ENCODE measurements at regions not wholly inside any gene's neighbourhood (a gene's known extent, or its start where the extent isn't known, plus 50 kb on each side); places are given as distances from the start of the nearest gene placed in this dataset.
A peak's percentile ranks its signal among the peaks of the same experiment; 100 is the strongest.

DNA sequence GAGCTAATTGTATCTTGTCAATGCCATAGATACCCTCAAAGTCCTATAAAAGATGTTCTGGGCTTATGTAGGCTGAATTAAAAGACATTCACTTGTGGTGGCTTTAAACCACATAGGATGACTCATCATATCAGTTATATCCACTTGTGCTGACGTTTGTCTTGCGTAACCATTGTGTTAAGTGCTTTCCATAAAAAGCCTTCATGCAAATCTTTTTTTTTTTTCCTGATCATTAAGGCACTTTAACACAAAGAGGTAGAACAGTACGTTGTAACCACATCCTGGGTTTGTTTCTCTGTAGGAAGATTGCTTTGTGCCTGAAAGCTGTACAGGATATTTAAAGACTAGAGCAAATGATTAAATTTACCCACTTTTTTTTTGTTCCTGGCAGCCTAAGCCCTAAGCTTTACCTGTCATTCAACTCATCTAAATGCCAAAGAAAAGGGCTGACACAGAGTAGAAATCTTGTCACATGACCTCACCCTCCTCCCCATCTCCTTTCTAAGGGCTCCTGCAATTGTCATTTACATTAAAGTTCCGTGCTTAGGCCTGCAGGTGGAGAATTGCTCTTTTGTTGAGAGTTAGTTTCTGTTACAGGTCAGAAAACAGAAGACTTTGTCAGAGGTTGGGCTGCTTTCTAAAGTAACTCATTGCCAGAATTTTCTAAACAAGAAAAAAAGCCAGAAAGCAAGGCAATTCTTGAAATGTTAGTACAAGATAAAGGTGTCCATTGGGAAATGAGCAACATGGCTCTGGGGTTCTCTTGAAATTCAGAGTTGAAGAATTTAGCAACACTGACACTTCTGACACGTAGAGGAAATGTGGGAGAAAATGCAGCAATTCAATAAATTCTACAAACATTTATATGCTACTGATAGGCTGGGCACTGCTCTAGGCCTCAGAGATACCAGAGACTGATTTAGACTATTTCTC, 555.6 kb downstream of the PPARGC1A start:
- peak in 1 of 2 donors; percentile 4 for DNase-seq (ENCODE audit: low read depth in 2 of 2)

DNA sequence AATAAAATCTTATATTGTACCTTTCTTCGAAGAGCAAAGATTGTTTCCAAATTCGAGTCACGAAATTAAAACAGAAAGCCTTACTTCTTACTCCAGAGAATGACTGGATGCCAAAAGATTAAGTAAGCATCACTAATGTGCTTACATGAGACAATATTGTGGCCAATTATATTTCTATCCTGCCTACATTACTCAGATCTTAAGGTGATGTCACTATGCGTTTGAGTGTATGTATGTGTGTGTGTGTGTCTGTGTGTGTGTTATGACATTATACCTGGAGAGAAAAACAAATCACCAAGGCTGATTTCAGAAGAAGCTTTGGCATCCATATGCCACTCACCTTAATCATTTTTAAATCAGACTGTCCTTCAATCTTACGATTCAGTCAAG, 556.3 kb downstream of the PPARGC1A start:
- no peak for DNase-seq (ENCODE audit: low read depth in 2 of 2)

DNA sequence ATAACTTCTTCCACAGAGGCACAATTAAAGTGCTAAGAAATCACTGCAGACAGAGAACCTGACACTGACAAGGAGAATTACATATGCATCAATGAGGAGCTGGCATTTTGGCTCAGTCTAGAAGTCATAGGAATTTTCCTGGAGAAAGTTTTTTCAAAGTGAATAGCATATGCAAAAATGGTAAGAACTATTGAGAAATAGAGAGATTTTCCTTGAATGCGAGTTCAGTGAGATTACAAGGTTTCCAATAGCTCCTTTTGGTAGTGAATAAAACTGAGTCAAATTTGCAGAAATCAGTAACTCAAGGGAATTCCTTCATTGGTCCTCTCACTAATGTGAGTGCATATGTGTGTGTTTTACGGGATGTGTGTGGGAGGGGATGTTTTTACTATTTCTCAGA, 557.5 kb downstream of the PPARGC1A start:
- DNase-seq (ENCODE audit: low read depth in 2 of 2): no peak

DNA sequence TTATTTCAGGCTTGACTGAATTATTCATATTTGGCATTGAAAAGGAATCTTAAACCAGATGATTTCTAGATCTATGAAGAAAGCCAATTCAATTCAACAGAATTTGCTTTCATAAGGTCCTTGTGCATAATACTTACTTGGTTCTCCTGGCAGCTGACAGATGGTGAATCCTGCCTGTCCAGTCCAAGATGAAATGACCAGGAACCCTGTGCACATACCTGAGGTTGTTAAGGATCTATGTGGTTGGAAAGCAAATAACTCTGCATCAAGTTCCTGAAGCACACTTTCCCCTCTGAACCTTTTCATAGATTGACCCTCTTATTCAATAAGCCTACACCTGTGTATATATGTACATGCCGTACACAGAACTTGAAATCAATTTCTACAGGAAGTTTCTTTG, 562.7 kb downstream of the PPARGC1A start:
- DNase-seq (ENCODE audit: low read depth in 2 of 2): no peak

DNA sequence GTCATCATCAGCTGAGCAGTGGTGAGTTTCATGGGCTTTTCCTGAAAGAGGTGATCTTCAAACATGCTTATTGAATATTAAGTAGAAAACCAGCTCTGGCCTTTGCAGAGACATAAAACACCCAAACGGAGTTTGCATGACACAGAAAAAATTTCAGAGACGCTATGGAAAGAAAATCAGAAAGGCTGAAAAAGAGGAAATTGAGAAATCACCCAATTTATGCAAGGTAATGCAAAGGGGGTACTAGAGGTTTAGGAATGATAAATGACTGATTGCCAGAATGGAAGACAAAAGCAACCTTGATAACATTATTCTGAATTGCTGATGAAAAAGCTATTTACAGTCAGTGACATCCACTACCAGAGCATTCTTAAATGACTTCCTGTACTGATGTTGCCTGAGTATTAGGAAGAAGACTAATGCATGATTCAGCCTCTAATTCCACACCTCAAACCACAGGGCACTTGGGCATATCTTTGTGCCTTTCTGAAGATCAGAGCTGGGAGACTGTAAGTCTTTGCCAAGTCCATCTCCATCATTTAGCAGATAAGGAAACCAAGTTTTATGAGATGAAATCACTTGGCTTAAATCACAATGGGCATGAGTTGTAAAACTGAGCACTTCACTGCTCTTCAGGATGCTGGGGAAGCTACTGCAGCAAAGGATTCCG, 565.7 kb downstream of the PPARGC1A start:
- DNase-seq (ENCODE audit: low read depth in 2 of 2): no peak

DNA sequence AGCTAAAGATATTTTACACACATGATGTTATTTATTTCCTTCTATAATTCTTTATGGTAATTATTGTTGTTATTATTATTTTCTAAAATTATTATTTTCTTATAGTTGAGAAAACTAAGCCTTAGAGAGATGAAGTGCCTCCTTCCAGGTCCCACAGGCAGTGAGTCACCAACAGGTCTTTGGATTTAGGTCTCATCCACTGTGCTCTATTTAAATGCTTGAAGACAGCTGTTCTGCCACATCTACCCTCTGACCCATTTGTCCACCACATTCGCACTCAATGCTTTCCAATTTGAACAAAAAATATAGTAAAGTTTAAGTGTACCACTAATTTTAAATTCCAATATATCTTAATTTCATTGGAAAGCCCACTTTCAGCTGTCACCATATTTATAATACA, 566.4 kb downstream of the PPARGC1A start:
- DNase-seq (ENCODE audit: low read depth in 2 of 2): no peak

DNA sequence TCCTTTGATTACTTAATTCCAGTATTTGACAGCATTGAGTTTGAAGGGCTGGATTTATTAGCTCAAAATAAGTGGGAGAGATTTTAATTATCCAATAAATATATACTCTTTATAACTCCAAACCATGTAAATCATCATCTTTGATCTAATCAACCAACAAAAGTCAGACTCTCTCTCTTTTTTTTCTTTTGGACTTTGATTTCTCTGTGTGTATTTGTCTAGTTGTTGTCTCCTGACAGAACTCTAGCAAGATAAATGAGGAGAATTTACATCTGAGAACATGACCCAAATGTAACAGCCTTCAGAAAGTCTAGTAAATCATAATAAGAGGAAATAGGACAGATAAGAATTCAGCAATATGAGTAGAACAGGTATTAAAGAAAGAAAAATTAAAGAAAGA, 567.1 kb downstream of the PPARGC1A start:
- DNase-seq (ENCODE audit: low read depth in 2 of 2): no peak

DNA sequence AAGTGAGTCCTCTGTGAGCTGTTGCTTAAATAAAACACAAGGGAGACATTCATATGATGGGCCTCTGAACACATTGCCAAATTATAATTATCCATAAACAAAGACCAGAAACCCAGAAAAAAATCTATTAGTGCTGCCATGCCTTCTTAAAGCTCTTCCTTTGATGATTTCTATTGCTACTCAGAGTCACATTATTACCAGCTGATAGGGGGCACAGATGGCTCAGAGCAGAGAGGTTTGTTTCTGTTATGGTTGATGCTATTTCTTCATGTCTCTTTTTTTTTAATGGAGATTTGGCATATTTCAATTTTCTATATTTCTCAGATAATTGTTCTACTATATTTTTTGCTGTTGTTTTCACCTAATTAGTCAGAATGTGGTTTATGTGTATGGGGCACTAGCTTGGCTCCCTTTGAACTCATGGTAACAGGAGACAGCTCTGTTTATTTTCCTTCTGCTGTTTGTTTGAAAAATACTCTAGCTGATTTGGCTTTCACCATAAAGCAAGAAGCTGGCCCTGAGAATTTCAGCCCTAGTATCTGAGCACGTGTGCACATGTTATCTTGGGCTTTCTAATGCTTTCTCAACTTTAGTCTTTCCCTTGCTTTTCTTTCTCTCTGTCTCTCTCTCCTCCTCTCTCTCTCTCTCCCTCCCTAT, 568.8 kb downstream of the PPARGC1A start:
- DNase-seq (ENCODE audit: low read depth in 2 of 2): no peak

DNA sequence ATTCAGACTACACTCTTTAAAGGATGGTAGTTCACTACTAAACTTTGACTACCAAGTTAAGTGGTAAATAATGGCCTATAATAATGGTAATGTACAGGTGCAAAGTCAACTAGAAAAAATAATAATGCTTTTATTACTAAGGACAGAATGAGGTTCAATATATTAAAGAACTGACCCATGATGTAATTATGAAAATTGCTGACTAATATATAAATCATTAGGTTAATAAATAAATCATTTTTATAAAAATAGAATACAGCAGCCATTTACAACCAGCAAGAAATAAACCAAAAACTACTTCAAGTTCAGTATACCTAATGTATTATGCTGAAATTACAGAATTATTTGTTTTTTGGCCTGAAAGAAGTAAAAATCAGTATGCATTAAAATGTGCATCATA, 577.2 kb downstream of the PPARGC1A start:
- DNase-seq (ENCODE audit: low read depth in 2 of 2): no peak

DNA sequence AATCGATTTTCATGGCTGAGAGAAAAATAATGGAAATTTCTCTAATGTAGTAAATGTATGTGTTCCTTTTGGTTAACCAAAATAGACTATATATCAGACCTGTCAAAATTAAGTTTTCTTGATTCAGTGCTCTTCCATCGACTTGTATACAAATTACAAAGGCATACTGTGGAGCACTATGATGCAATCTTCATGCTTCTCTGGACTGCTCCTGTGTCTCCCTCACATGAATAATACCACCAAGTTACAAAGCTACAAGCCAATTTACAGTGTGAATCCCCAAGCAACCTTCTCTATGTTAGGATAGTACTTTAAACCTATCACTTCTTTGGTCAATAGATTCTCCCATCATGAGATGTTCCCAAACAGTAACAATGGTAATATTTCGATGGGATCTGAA, 577.9 kb downstream of the PPARGC1A start:
- no peak for DNase-seq (ENCODE audit: low read depth in 2 of 2)

DNA sequence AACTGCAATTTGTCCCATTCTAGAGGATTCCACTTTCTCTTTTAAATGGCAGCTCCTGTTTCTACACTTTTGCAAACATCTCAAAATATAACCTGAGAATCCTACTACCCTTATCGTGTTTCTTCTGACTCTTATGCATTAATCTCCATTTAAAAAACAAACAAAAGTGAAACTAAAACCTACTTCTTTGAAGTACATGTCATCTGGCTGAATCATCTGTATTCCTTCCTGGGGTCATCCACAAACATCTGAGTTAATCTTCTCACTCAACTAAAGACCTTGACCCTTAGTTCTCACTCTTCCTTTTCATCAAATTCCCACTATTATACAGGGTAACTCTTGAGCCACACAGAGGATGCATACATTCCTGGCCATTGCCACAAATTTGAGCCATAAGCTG, 584.8 kb downstream of the PPARGC1A start:
- no peak for DNase-seq (ENCODE audit: low read depth in 2 of 2)

DNA sequence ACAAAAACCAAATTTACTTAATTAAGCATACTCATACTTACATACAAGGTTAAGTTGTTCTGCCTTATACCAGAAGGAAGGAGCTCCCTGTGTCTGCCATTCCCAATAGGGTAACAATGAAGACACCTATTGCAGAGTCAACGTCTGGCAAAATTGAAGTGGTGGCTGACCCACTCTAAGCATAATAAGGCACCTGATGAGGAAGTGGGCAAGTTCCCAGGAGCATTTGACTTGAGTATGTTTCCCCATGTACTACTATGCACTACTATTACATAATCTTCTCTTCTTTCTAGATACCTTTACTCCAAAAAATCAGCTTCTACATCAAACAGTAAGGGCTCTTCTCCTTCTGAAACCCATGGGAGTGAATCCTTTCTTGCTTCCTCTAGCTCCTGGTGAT, 591.5 kb downstream of the PPARGC1A start:
- DNase-seq (ENCODE audit: low read depth in 2 of 2): no peak

DNA sequence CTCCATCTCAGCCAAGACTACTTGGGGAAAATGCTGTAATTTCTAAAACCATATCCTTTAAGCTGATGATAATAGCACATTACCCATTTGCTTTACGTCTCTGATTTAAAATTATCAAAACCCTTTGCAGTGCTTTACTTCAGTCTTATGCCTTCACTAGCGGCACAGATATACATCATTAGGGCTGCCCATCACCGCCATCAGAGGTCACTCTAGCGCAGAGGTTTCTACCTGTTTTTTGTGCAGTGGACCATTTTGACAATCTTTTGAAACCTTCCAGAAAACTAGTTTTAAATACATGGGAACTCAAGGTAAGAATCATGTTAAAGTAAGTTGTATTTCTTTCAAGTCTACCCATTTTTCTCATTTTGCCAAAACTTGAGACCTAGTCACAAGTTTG, 592.5 kb downstream of the PPARGC1A start:
- no peak for DNase-seq (ENCODE audit: low read depth in 2 of 2)

DNA sequence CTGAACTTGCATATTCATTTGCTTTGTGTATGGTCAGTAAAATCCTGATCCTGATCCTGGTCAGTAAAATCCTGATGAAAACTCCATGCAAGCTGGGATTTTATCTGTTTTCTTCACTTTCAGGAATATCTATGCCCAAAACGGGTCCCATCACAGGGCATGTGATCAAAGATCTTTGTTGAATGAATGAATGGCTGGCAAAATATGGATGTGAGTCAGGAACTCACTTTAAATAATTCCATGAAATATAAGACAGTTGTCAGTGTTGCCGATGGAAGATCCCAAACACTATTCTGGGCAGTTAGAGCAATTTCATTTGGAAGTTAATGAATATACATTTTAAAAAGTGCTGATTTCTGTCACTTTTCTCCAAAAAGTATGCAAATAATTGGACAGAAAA, 598.4 kb downstream of the GBA3 start:
- no peak for DNase-seq (ENCODE audit: low read depth in 2 of 2)

DNA sequence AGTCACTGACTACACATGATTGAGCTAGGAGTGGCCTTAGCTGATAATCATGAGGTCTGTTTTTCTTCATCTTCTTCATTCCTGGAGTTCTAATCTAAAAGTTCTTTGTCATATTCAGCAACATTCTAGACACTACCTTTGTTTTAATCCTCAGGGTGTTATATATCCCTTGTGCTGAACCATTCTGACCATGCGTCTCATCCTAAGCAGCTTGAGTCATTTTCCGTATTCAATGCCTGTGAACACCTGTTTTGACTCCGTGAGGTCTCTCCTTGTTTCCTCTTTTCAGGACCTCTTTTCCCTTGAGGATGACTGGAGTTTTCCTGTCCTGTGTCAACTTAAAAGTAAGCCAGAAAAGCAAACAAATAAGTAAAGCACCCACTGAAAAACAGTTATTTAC, 597.9 kb downstream of the GBA3 start:
- no peak for DNase-seq (ENCODE audit: low read depth in 2 of 2)

DNA sequence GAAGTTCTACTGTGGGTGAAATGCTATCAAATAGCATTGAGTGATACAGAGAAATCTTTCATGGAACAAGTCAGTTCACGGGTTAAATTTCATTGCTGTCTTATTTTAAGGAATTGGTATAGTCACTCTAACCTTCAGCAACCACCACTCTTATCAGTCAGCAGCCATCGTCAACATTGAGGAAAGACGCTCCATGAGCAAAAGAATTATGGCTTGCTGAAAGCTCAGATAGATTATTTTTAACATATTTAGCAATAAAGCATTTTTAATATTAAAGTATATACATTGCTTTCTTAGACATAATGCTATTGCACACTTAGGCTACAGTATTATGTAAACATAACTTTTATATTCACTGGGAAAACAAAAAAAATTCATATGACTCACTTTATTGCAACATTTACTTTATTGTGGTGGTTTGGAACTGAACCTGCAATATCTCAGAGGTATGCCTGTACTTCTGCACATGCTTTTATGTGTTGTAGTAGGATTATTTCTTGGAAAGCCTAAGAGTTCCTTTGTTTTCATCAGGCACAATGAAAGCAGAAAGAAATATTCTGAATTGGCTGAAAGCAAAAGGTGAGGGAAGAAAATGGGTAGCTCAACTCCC, 586.7 kb downstream of the GBA3 start:
- DNase-seq (ENCODE audit: low read depth in 2 of 2): no peak

DNA sequence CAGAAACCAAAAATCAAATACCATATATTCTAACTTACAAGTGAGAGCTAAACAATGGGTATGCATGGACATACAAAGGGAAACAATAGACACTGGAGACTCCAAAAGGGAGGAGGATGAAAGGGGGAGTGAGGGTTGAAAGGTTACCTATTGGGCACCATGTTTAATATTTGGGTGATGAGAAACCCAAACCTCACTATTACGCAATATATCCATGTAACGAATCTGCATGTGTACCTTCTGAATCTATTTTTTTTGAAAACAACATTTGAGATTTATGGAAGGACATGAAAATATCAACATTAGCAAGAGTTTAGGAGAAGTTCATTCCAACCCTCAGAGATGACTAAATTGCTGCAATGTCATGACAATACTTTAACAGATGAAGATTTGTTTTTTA, 586.1 kb downstream of the GBA3 start:
- DNase-seq (ENCODE audit: low read depth in 2 of 2): no peak

DNA sequence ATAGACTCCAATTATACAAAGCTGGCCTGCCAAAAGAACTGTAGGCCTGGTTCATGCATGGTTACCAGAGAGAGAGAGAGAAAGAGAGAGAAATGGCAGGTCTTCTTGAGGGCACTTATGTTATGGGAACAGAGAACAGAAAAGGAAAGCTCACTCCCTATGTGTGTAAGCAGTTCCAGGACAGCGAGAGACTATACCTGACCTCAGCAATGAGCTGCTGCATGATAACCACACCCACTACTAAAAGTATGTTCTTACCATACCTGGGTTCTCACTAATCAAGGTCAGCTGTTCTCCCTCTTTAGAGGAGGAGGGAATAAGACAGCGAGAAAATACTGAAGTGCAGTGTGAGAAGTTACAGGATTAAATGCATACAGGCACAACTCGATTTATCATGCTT, 583.3 kb downstream of the GBA3 start:
- no peak for DNase-seq (ENCODE audit: low read depth in 2 of 2)

DNA sequence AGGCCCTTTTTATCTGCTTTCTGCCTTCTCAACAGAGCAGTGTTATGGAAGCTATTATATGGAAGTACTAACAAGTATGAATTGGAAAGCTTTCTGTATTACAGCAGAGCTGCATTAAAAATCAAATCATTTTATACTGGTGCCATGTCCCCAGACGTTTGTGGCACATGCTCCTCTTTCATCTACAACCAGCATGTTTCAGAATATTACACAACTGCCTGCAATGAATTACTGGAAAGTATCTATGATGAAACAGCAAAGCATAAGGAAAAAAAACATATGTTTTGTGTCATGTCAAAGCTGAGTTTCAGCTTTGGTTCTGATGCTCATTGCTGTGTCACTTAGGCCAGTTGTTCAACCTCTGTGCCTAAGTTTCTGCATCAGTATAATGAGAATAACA, 576.8 kb downstream of the GBA3 start:
- DNase-seq (ENCODE audit: low read depth in 2 of 2): no peak

DNA sequence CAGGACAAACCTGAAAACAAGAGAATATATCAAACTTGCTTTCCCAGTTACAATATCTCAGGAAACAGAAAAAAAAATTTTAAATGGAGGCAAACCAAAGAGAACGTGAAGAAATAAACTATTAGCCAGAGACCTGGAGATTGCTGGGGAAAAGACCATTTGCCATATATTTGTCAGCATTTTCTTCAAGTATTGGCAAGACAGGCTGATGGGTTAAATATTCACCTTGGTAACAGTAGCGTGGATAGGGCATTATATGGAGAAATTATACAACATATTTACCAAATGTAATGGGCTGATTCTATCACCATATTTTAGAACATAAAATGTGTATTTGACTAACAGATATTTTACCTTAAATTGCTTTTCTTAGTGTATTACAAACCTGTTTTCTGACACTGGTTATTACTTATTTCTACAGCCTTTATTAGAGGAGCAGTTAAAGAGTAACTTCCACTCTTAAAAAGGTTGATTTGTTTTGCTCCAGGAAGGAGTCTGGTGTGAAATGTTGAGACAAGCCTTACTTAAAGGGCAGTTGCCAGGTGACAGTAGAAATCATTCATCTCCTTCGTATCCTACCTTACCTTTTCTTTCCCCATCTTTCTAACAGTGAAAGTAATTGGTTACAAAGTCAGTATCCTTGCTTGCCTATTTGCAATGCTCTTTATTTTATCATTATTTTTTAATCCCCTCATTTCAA, 575.5 kb downstream of the GBA3 start:
- DNase-seq (ENCODE audit: low read depth in 2 of 2): no peak

DNA sequence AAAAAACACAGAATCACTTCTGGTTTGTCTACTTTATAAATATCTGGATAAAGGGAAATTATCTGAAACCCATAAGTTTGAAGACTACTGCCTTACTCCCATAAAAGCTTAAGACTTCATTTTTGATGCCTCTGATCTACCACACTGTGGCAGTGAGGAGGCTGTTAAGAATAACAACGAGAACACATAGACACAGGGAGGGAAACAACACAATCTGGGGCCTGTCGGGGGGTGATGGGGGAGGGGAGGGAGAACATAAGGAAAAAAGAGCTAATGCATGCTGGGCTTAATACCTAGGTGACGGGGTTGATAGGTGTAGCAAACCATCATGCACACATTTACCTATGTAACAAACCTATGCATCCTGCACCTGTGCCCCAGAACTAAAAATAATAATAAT, 573.7 kb downstream of the GBA3 start:
- DNase-seq (ENCODE audit: low read depth in 2 of 2): no peak

DNA sequence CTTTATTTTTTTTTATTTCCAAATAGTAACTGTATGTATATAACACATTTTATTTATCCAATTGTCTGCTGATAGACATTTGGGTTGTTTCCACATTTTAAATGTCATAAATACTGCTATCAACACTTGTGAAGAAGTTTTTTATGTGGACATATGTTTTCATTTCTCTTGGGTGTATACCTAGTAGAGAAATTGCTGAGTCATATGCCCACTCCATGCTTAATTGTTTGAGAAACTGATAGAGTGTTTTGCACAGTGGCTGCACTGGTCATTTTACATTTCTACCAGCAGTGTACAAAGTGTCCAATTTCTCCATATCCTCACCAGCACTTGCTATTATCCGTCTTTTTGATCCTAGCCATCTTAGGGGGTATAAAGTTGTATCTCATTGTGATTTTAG, 567.8 kb downstream of the GBA3 start:
- no peak for DNase-seq (ENCODE audit: low read depth in 2 of 2)
